Neuronal stem cell (in vitro differentiated cells): ENCODE measurements at regions not wholly inside any gene's neighbourhood (a gene's known extent, or its start where the extent isn't known, plus 50 kb on each side); places are given as distances from the start of the nearest gene placed in this dataset.

Source experiments
- DNase-seq: peaks from one replicate; pipeline ENCODE4 v3.0.0-alpha.2; 2013; ENCODE audit warnings: low spot score
- H2AFZ ChIP-seq: one replicate; pipeline ENCODE4 v1.6.1; 2013; ENCODE audit warnings: mild to moderate bottlenecking, low read length, inconsistent platforms
- H2AK5ac ChIP-seq: 2 replicates; pipeline ENCODE4 v1.6.1; 2013; ENCODE audit warnings: low read depth, mild to moderate bottlenecking, inconsistent platforms, low read length, moderate library complexity, mixed read lengths
- H2BK120ac ChIP-seq: 2 replicates; pipeline ENCODE4 v1.6.1; 2013; ENCODE audit warnings: low read depth, mild to moderate bottlenecking, inconsistent platforms, low read length, moderate library complexity, mixed read lengths
- H2BK12ac ChIP-seq: one replicate; pipeline ENCODE4 v1.6.1; 2013; ENCODE audit warnings: low read length, inconsistent platforms
- H2BK15ac ChIP-seq: 2 replicates; pipeline ENCODE4 v1.6.1; 2013; ENCODE audit warnings: mild to moderate bottlenecking, low read length, inconsistent platforms, mixed read lengths
- H2BK5ac ChIP-seq: one replicate; pipeline ENCODE4 v1.6.1; 2013; ENCODE audit warnings: inconsistent platforms, mild to moderate bottlenecking, low read length, moderate library complexity
- H3K14ac ChIP-seq: one replicate; pipeline ENCODE4 v1.6.1; 2013; ENCODE audit warnings: low read length, inconsistent platforms
- H3K18ac ChIP-seq: 2 replicates; pipeline ENCODE4 v1.6.1; 2013; ENCODE audit warnings: low read length, inconsistent platforms
- H3K23ac ChIP-seq: 2 replicates; pipeline ENCODE4 v1.6.1; 2013; ENCODE audit warnings: low read depth, mild to moderate bottlenecking, mixed read lengths, low read length, inconsistent platforms; ENCODE audit not compliant: poor library complexity
- H3K27ac ChIP-seq: replicated peaks from 3 replicates; pipeline ENCODE4 v1.5.1; 2013; ENCODE audit warnings: low read length, inconsistent platforms
- H3K27me3 ChIP-seq, 3 experiments: 2 replicates each; pipeline ENCODE4 v1.6.1; 2013; ENCODE audit warnings: low read length in 3 of 3, mild to moderate bottlenecking in 2 of 3, inconsistent platforms in 1 of 3, low read depth in 1 of 3, mixed read lengths in 1 of 3, moderate library complexity in 1 of 3; ENCODE audit not compliant: control insufficient read depth in 3 of 3, insufficient read depth in 3 of 3
- H3K36me3 ChIP-seq, 2 donors: replicated peaks in 1 of 2; 2 replicates each; pipeline ENCODE4 v1.6.1; 2013; ENCODE audit warnings: low read length in 2 of 2; ENCODE audit not compliant: control insufficient read depth in 2 of 2, insufficient read depth in 2 of 2
- H3K4ac ChIP-seq: 2 replicates; pipeline ENCODE4 v1.6.1; 2013; ENCODE audit warnings: inconsistent platforms, mild to moderate bottlenecking, low read length, moderate library complexity
- H3K4me1 ChIP-seq, 2 donors: 1 replicate in 1 of 2; 2 replicates in 1 of 2; pipeline ENCODE4 v1.6.1; 2013; ENCODE audit warnings: low read length in 2 of 2, low read depth in 1 of 2; ENCODE audit not compliant: control insufficient read depth in 2 of 2, insufficient read depth in 1 of 2
- H3K4me2 ChIP-seq: one replicate; pipeline ENCODE4 v1.6.1; 2013; ENCODE audit warnings: mild to moderate bottlenecking, low read length, inconsistent platforms; ENCODE audit not compliant: insufficient read depth, poor library complexity, severe bottlenecking
- H3K4me3 ChIP-seq, 2 donors: 2 replicates each; pipeline ENCODE4 v1.5.1; 2013; ENCODE audit warnings: low read length in 2 of 2, mild to moderate bottlenecking in 2 of 2, inconsistent platforms in 1 of 2, moderate library complexity in 1 of 2
- H3K79me1 ChIP-seq: one replicate; pipeline ENCODE4 v1.6.1; 2013; ENCODE audit warnings: low read depth, mild to moderate bottlenecking, inconsistent platforms, low read length, moderate library complexity
- H3K9ac ChIP-seq: one replicate; pipeline ENCODE4 v1.6.1; 2013; ENCODE audit warnings: mild to moderate bottlenecking, low read depth, low read length, inconsistent platforms; ENCODE audit not compliant: poor library complexity
- H3K9me3 ChIP-seq, 2 donors: replicated peaks in 1 of 2; 2 replicates each; pipeline versions ENCODE3 to v1.6.1; 2013; ENCODE audit warnings: low read length in 2 of 2, mild to moderate bottlenecking in 2 of 2, inconsistent platforms in 1 of 2, low read depth in 1 of 2, mixed read lengths in 1 of 2, moderate library complexity in 1 of 2; ENCODE audit not compliant: control insufficient read depth in 2 of 2, insufficient read depth in 1 of 2
- H4K8ac ChIP-seq: one replicate; pipeline ENCODE4 v1.6.1; 2013; ENCODE audit warnings: low read depth, mild to moderate bottlenecking, inconsistent platforms, low read length, moderate library complexity
- H4K91ac ChIP-seq: one replicate; pipeline ENCODE4 v1.6.1; 2013; ENCODE audit warnings: low read length, low read depth, mild to moderate bottlenecking, inconsistent platforms; ENCODE audit not compliant: poor library complexity
- WGBS, 2 donors: extraction: QIAGEN DNeasy Blood & Tissue Kit; methylation state at CpG; one replicate each; pipeline ENCODE4 v1.1.7; 2013; ENCODE audit warnings: missing lambda C conversion rate in 2 of 2, mixed read lengths in 1 of 2; ENCODE audit not compliant: insufficient read length in 2 of 2, insufficient replicate concordance in 1 of 2; ENCODE audit errors: extremely low coverage in 2 of 2; 5-methylcytosine and 5-hydroxymethylcytosine counted together

DNA sequence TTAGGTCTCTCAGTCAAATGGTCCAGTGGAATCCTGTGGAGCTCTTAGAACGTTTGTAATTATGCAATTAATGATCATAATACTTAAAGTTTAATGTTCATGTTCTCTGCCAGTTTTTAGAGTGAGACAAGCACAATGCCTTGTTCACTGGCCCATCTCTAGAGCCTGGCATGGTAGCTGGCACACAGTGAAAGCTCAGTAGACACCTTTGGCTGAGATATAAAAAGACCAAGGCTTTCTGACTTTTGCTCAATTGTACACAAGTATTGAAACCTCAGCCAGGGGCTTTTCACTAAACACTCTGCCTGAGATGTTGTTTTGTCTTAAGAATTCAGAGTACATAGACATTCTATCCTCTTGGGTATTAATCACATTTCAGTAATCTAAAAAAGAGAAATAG, 241.8 kb upstream of the ATP2B1 start:
- Histone ChIP-seq H2BK15ac (no peak overlapping the region), H3K18ac (no peak overlapping the region), H2AFZ (peak overlapping the region; percentile 3), H2BK120ac (no peak overlapping the region), H3K9me3 (no peaks in the 10 kb centered on the region), H2AK5ac (no peak overlapping the region), H3K23ac (no peak overlapping the region), H3K4me3 (no peak overlapping the region), H3K4me2 (no peak overlapping the region), H4K8ac (no peak overlapping the region), H3K4ac (no peak overlapping the region), H3K14ac (no peak overlapping the region), H3K4me1 (peaks cover 6 to 28% of the 10 kb centered on the region in 2 donors), H2BK5ac (no peak overlapping the region), H3K27me3 (no peaks in the 10 kb centered on the region), H4K91ac (no peak overlapping the region), H3K36me3 (no peaks in the 10 kb centered on the region), H3K9ac (no peak overlapping the region), H3K79me1 (no peaks in the 10 kb centered on the region), H3K27ac (no peak overlapping the region), H2BK12ac (no peak overlapping the region)
- no CpG with 5 or more reads among the region's 1 CpG for WGBS, 2 donors
- DNase-seq = no peak

DNA sequence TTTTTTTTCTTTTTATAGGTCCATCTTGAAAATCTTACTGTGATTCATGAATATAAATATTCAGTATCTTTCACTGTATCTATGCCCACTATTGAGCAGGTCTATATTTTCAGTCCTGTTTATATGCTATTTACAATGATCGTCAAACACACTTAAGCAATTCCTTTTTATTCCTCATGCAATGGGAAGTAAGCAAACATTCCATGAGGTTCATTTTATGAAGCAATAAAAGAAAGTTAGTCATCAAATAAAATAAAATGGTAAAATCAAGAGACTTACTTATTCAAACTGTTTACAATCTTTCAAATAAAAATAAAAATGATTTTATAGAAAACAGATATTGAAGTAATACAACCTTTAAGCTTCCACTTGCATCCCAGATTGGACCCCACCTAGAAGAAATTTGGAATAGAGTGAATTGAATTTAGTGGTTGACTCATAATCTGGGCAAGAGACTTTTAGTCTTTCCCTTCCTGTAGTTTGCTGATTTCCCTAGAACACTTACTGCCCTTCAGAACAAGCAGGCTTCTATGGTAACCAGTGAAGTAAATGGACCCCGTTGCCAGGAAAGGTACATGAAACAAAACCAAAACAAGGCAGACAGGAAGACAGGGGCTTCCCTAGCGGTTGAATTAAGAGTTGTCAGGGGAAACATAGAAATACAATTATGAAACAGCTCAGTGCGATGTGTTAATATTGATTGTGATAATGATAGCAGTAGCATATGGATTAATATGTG, 241.0 kb upstream of the ATP2B1 start:
- Histone ChIP-seq H3K9ac (no peak overlapping the region), H3K36me3 (no peaks in the 10 kb centered on the region), H3K14ac (no peak overlapping the region), H3K4me1 (peaks cover 6 to 28% of the 10 kb centered on the region in 2 donors), H3K27me3 (no peaks in the 10 kb centered on the region), H2BK12ac (no peak overlapping the region), H3K4me2 (no peak overlapping the region), H2AK5ac (no peak overlapping the region), H3K79me1 (no peaks in the 10 kb centered on the region), H2BK15ac (no peak overlapping the region), H4K8ac (no peak overlapping the region), H3K23ac (no peak overlapping the region), H3K4me3 (no peak overlapping the region), H2BK120ac (no peak overlapping the region), H3K18ac (no peak overlapping the region), H2BK5ac (no peak overlapping the region), H4K91ac (no peak overlapping the region), H3K27ac (no peak overlapping the region), H2AFZ (peak overlapping the region; percentile 64), H3K9me3 (no peaks in the 10 kb centered on the region), H3K4ac (no peak overlapping the region)
- DNase-seq = no peak
- WGBS, 2 donors = no CpG with 5 or more reads among the region's 4 CpGs

DNA sequence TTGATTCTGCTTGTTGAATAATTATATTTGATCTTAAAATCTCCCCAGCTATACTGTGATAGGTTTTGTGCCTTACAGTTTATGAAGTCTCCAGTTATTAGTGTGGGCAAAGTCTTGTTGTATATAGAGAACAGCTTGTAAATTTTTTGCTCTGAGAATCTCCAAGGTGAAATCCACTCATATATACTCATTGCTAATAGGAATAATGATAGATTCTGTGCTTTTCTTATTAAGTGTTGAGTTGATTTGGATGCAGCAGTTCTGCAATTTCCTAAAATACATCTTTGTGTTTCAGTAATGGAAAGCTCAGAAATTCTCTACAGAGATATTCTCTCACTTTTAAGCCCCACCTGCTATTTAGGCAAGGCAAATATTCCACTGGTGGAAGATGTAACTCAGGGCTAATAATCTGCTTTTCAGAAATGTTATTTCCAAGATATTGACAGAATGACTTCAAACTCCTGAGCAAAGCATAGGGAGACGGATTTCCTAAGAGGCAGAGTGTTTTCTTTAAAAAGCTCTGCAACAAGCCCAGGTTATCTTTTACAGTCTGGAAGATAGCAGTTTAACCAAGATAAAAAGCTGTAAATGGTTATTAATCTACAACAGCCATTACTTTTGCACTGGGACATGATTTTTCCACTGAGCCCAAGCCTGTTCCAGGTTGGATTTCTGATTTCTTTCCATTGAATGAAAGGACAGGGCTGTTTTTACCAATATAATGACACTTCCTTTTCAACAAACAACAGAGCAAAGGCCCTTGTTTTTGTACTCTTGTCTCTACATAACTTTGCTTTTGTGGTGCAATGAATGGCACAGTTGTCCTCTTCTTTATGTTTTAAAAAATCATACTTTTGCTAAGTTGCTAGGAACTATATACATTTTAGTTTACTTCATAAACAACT, 239.9 kb upstream of the ATP2B1 start:
- Histone ChIP-seq H3K79me1 (no peaks in the 10 kb centered on the region), H2BK120ac (no peak overlapping the region), H3K27me3 (no peaks in the 10 kb centered on the region), H3K4me2 (no peak overlapping the region), H3K4ac (no peak overlapping the region), H3K4me3 (no peak overlapping the region), H3K27ac (no peak overlapping the region), H3K9me3 (no peaks in the 10 kb centered on the region), H3K9ac (no peak overlapping the region), H4K91ac (no peak overlapping the region), H3K14ac (no peak overlapping the region), H3K4me1 (peaks cover 6 to 28% of the 10 kb centered on the region in 2 donors), H2BK5ac (no peak overlapping the region), H4K8ac (no peak overlapping the region), H2AK5ac (no peak overlapping the region), H3K23ac (no peak overlapping the region), H3K18ac (no peak overlapping the region), H3K36me3 (no peaks in the 10 kb centered on the region), H2AFZ (peak overlapping the region; percentile 55), H2BK12ac (no peak overlapping the region), H2BK15ac (no peak overlapping the region)
- WGBS, 2 donors = no CpG with 5 or more reads among the region's 1 CpG
- DNase-seq = no peak
